GM23338 (cell line): ENCODE measurements at regions not wholly inside any gene's neighbourhood (a gene's known extent, or its start where the extent isn't known, plus 50 kb on each side); places are given as distances from the start of the nearest gene placed in this dataset.

Source experiments
- ATAC-seq: fragments of 200-7000 bp; cut with Tn5 transposase; 3 replicates; pipeline ENCODE4 v1.9.1; 2020
- DNase-seq: peaks from one replicate; pipeline ENCODE4 v3.0.0-alpha.2; 2015; ENCODE audit warnings: low spot score
- H2AFZ ChIP-seq: fragments of 200-600 bp; sonication (generic); 2 replicates; pipeline ENCODE4 v1.8.0; 2016; ENCODE audit warnings: antibody characterized with exemption, mild to moderate bottlenecking, moderate library complexity
- H3F3A ChIP-seq: fragments of 200-600 bp; sonication (generic); replicated peaks from 2 replicates; pipeline ENCODE4 v1.8.0; 2017; ENCODE audit warnings: antibody characterized with exemption, mixed run types, low read depth
- H3K27ac ChIP-seq: fragments of 200-600 bp; sonication (generic); 2 replicates; pipeline ENCODE4 v1.6.1; 2016; ENCODE audit warnings: low read depth
- H3K27me3 ChIP-seq: fragments of 200-600 bp; sonication (generic); 2 replicates; pipeline ENCODE4 v1.8.0; 2016; ENCODE audit warnings: mild to moderate bottlenecking, mixed run types, moderate library complexity; ENCODE audit not compliant: insufficient read depth
- H3K36me3 ChIP-seq: fragments of 200-600 bp; sonication (generic); 2 replicates; pipeline ENCODE4 v1.8.0; 2016; ENCODE audit warnings: mild to moderate bottlenecking; ENCODE audit not compliant: insufficient read depth
- H3K4me1 ChIP-seq: fragments of 200-600 bp; sonication (generic); 2 replicates; pipeline ENCODE4 v1.8.0; 2016; ENCODE audit warnings: mild to moderate bottlenecking, moderate library complexity; ENCODE audit not compliant: insufficient read depth
- H3K4me2 ChIP-seq: fragments of 200-600 bp; sonication (generic); 2 replicates; pipeline ENCODE4 v1.7.1; 2017; ENCODE audit warnings: mixed run types
- H3K4me3 ChIP-seq: fragments of 200-600 bp; sonication (generic); 2 replicates; pipeline ENCODE4 v1.6.1; 2016; ENCODE audit warnings: mixed run types
- H3K79me2 ChIP-seq: fragments of 200-600 bp; sonication (generic); replicated peaks from 2 replicates; pipeline ENCODE4 v1.8.0; 2017; ENCODE audit warnings: mild to moderate bottlenecking; ENCODE audit not compliant: insufficient read depth
- H3K9me2 ChIP-seq: fragments of 200-600 bp; sonication (generic); 2 replicates; pipeline ENCODE4 v1.8.0; 2017; ENCODE audit not compliant: insufficient read depth
- H4K20me1 ChIP-seq: fragments of 200-600 bp; sonication (generic); replicated peaks from 2 replicates; pipeline ENCODE4 v1.8.0; 2017; ENCODE audit warnings: mild to moderate bottlenecking; ENCODE audit not compliant: insufficient read depth
- H3K27ac Mint-ChIP-seq: 2 replicates; pipeline ENCODE4 v1.8.0; 2020; ENCODE audit warnings: inconsistent platforms, mild to moderate bottlenecking, moderate library complexity, mixed read lengths
- H3K27me3 Mint-ChIP-seq: 3 replicates; pipeline ENCODE4 v1.8.0; 2022; ENCODE audit warnings: low read depth, mild to moderate bottlenecking, moderate library complexity, mixed read lengths, inconsistent platforms; ENCODE audit not compliant: insufficient read depth, poor library complexity
- H3K36me3 Mint-ChIP-seq: 3 replicates; pipeline ENCODE4 v1.8.0; 2021; ENCODE audit warnings: low read depth, mild to moderate bottlenecking, inconsistent platforms, moderate library complexity, mixed read lengths
- H3K4me1 Mint-ChIP-seq: 3 replicates; pipeline ENCODE4 v1.8.0; 2020; ENCODE audit warnings: mild to moderate bottlenecking, inconsistent platforms, mixed read lengths
- H3K4me3 Mint-ChIP-seq: 3 replicates; pipeline ENCODE4 v1.8.0; 2021; ENCODE audit warnings: moderate library complexity, mild to moderate bottlenecking, inconsistent platforms, mixed read lengths
- H3K9me3 Mint-ChIP-seq: 3 replicates; pipeline ENCODE4 v1.8.0; 2020; ENCODE audit warnings: moderate library complexity, mild to moderate bottlenecking, inconsistent platforms, mixed read lengths
- CREB1 ChIP-seq: fragments of 250-450 bp; sonication (Bioruptor Pico); IDR thresholded peaks from 2 replicates; pipeline ENCODE4 v1.5.0; 2020; ENCODE audit warnings: low read depth, mild to moderate bottlenecking, moderate library complexity
- EZH2 ChIP-seq: fragments of 200-600 bp; sonication (generic); IDR thresholded peaks from one replicate; pipeline ENCODE4 v1.8.0; 2017; ENCODE audit warnings: antibody characterized with exemption, mild to moderate bottlenecking, low read depth; ENCODE audit not compliant: unreplicated experiment
- EZH2phosphoT487 ChIP-seq: fragments of 200-600 bp; sonication (generic); IDR thresholded peaks from one replicate; pipeline ENCODE4 v1.8.1; 2018; ENCODE audit warnings: antibody characterized with exemption; ENCODE audit not compliant: unreplicated experiment
- JUNB ChIP-seq: IDR thresholded peaks from one replicate; pipeline ENCODE4 v1.6.1; 2016; ENCODE audit warnings: antibody characterized with exemption; ENCODE audit not compliant: unreplicated experiment
- NANOG ChIP-seq: IDR thresholded peaks from 2 replicates; pipeline ENCODE4 v1.6.1; 2016; ENCODE audit warnings: antibody characterized with exemption, borderline replicate concordance
- POLR2AphosphoS5 ChIP-seq: IDR thresholded peaks from 2 replicates; pipeline ENCODE4 v1.6.1; 2016; ENCODE audit warnings: antibody characterized with exemption, low read depth
- STAT1 ChIP-seq: IDR thresholded peaks from one replicate; pipeline ENCODE4 v1.6.1; 2016; ENCODE audit warnings: antibody characterized with exemption; ENCODE audit not compliant: unreplicated experiment
- ZNF114 ChIP-seq: fragments of 250-450 bp; sonication (Bioruptor Pico); IDR thresholded peaks from 2 replicates; pipeline ENCODE4 v1.5.0; 2020; ENCODE audit warnings: mild to moderate bottlenecking, moderate library complexity
- ZNF331 ChIP-seq: fragments of 250-450 bp; sonication (Bioruptor Pico); IDR thresholded peaks from 2 replicates; pipeline ENCODE4 v1.5.0; 2020; ENCODE audit warnings: low read depth, mild to moderate bottlenecking, moderate library complexity
- TF ChIP-seq, protein P1 (sequence below): fragments of 250-450 bp; sonication (Bioruptor Pico); IDR thresholded peaks from 2 replicates; pipeline ENCODE4 v1.5.0; 2020; ENCODE audit warnings: mild to moderate bottlenecking, moderate library complexity
- TF ChIP-seq, protein P2 (sequence below): IDR thresholded peaks from one replicate; pipeline ENCODE4 v1.6.1; 2018; ENCODE audit warnings: antibody characterized with exemption; ENCODE audit not compliant: unreplicated experiment

DNA sequence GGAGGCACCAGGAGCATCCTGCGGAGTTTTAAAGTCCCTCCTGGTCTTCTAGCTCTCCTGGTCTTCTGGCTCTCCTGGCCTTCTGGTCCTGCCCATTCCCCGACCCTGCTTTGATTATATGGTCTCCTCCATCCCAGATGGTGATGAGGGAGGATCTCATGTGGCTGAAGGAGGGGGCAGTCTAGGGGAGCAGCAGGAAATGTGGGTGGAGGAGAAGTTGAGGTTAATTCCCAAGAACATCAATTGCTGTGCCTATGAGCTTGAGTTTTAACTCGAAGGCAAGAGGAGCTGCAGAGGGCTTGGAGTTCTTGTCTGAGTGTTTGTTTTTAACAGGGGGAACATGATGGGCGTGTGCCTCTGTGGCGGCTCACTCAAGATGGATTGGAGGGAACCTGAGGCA is 408.8 kb downstream of the MATN1 start:
- H3K79me2 ChIP-seq, result no peaks in the 10 kb centered on the region
- H2AFZ ChIP-seq, result no peak overlapping the region
- H3K27me3 ChIP-seq, result no peaks in the 10 kb centered on the region
- H3K9me2 ChIP-seq, result no peaks in the 10 kb centered on the region
- H3K36me3 ChIP-seq, result no peaks in the 10 kb centered on the region
- no peaks in the 10 kb centered on the region for H3F3A ChIP-seq
- Mint-ChIP-seq H3K9me3 (peaks cover 7% of the 10 kb centered on the region; the same call in 2 of the 3 replicates), H3K4me3 (no peak overlapping the region), H3K4me1 (peaks cover 4% of the 10 kb centered on the region; the same call in 2 of the 3 replicates), H3K27me3 (peaks cover 8% of the 10 kb centered on the region), H3K27ac (no peak overlapping the region), H3K36me3 (no peaks in the 10 kb centered on the region)
- no peak for DNase-seq
- no peaks in the 10 kb centered on the region for H4K20me1 ChIP-seq
- H3K27ac ChIP-seq, result no peak overlapping the region
- ATAC-seq, result no peak
- H3K4me1 ChIP-seq, result no peaks in the 10 kb centered on the region
- TF ChIP-seq, protein P1, sequence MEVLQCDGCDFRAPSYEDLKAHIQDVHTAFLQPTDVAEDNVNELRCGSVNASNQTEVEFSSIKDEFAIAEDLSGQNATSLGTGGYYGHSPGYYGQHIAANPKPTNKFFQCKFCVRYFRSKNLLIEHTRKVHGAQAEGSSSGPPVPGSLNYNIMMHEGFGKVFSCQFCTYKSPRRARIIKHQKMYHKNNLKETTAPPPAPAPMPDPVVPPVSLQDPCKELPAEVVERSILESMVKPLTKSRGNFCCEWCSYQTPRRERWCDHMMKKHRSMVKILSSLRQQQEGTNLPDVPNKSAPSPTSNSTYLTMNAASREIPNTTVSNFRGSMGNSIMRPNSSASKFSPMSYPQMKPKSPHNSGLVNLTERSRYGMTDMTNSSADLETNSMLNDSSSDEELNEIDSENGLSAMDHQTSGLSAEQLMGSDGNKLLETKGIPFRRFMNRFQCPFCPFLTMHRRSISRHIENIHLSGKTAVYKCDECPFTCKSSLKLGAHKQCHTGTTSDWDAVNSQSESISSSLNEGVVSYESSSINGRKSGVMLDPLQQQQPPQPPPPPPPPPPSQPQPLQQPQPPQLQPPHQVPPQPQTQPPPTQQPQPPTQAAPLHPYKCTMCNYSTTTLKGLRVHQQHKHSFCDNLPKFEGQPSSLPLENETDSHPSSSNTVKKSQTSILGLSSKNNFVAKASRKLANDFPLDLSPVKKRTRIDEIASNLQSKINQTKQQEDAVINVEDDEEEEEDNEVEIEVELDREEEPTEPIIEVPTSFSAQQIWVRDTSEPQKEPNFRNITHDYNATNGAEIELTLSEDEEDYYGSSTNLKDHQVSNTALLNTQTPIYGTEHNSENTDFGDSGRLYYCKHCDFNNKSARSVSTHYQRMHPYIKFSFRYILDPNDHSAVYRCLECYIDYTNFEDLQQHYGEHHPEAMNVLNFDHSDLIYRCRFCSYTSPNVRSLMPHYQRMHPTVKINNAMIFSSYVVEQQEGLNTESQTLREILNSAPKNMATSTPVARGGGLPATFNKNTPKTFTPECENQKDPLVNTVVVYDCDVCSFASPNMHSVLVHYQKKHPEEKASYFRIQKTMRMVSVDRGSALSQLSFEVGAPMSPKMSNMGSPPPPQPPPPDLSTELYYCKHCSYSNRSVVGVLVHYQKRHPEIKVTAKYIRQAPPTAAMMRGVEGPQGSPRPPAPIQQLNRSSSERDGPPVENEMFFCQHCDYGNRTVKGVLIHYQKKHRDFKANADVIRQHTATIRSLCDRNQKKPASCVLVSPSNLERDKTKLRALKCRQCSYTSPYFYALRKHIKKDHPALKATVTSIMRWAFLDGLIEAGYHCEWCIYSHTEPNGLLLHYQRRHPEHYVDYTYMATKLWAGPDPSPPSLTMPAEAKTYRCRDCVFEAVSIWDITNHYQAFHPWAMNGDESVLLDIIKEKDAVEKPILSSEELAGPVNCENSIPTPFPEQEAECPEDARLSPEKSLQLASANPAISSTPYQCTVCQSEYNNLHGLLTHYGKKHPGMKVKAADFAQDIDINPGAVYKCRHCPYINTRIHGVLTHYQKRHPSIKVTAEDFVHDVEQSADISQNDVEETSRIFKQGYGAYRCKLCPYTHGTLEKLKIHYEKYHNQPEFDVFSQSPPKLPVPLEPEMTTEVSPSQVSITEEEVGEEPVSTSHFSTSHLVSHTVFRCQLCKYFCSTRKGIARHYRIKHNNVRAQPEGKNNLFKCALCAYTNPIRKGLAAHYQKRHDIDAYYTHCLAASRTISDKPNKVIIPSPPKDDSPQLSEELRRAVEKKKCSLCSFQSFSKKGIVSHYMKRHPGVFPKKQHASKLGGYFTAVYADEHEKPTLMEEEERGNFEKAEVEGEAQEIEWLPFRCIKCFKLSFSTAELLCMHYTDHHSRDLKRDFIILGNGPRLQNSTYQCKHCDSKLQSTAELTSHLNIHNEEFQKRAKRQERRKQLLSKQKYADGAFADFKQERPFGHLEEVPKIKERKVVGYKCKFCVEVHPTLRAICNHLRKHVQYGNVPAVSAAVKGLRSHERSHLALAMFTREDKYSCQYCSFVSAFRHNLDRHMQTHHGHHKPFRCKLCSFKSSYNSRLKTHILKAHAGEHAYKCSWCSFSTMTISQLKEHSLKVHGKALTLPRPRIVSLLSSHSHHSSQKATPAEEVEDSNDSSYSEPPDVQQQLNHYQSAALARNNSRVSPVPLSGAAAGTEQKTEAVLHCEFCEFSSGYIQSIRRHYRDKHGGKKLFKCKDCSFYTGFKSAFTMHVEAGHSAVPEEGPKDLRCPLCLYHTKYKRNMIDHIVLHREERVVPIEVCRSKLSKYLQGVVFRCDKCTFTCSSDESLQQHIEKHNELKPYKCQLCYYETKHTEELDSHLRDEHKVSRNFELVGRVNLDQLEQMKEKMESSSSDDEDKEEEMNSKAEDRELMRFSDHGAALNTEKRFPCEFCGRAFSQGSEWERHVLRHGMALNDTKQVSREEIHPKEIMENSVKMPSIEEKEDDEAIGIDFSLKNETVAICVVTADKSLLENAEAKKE (CRISPR knock-in tag), result no peak
- TF ChIP-seq EZH2phosphoT487, result no peak
- no peak for TF ChIP-seq EZH2
- no peak for TF ChIP-seq STAT1
- no peak for TF ChIP-seq ZNF114 (CRISPR knock-in tag)
- no peak for TF ChIP-seq JUNB
- no peak for TF ChIP-seq POLR2AphosphoS5
- TF ChIP-seq CREB1 (CRISPR knock-in tag), result no peak
- no peak for TF ChIP-seq NANOG
- TF ChIP-seq, protein P2, sequence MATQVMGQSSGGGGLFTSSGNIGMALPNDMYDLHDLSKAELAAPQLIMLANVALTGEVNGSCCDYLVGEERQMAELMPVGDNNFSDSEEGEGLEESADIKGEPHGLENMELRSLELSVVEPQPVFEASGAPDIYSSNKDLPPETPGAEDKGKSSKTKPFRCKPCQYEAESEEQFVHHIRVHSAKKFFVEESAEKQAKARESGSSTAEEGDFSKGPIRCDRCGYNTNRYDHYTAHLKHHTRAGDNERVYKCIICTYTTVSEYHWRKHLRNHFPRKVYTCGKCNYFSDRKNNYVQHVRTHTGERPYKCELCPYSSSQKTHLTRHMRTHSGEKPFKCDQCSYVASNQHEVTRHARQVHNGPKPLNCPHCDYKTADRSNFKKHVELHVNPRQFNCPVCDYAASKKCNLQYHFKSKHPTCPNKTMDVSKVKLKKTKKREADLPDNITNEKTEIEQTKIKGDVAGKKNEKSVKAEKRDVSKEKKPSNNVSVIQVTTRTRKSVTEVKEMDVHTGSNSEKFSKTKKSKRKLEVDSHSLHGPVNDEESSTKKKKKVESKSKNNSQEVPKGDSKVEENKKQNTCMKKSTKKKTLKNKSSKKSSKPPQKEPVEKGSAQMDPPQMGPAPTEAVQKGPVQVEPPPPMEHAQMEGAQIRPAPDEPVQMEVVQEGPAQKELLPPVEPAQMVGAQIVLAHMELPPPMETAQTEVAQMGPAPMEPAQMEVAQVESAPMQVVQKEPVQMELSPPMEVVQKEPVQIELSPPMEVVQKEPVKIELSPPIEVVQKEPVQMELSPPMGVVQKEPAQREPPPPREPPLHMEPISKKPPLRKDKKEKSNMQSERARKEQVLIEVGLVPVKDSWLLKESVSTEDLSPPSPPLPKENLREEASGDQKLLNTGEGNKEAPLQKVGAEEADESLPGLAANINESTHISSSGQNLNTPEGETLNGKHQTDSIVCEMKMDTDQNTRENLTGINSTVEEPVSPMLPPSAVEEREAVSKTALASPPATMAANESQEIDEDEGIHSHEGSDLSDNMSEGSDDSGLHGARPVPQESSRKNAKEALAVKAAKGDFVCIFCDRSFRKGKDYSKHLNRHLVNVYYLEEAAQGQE, result no peak
- TF ChIP-seq ZNF331 (CRISPR knock-in tag), result no peak
- no peak overlapping the region for H3K4me2 ChIP-seq
- H3K4me3 ChIP-seq, result no peak overlapping the region
